HG02840 (cell line): ENCODE measurements at regions not wholly inside any gene's neighbourhood (a gene's known extent, or its start where the extent isn't known, plus 50 kb on each side); places are given as distances from the start of the nearest gene placed in this dataset.

ENCODE experiments used
- ATAC-seq: cut with Tn5 transposase; IDR thresholded peaks from one replicate; pipeline ENCODE4 v1.9.1; 2021; ENCODE audit warnings: mild to moderate bottlenecking, moderate library complexity, moderate number of reproducible peaks; ENCODE audit not compliant: unreplicated experiment, low FRiP score

DNA sequence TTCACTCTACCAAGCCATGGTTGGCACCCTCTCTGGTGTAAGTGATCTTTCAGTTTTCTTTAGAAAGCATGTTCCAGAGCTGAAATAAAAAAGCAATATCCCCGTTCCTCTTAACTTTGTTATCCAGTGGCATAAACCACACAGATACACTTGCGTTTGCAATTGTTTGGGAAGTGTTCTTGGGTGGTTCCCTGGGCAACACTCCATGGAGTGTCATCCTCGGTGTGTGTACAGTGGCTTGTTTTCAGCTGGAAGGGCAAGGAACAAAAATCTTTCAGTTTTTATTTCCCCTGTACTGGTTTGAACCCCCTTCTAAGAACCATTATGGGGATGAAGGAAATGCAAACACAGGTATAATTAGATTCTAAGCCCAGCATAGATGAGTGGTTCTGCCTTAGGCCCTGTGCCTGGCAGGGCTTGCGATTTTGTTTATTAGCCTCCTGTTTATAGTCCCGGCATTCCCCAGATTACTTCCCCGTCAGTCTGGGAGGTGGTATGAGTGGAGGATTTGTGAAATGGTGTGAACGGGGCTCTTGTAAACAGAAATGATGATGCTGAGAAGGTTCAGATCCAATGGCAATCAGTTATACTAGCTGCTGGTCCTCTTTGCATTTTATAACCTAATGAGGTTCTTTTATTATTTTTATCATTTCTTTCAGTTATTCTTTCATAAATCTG, 76.0 kb upstream of the CD180 start:
- no peak for ATAC-seq

DNA sequence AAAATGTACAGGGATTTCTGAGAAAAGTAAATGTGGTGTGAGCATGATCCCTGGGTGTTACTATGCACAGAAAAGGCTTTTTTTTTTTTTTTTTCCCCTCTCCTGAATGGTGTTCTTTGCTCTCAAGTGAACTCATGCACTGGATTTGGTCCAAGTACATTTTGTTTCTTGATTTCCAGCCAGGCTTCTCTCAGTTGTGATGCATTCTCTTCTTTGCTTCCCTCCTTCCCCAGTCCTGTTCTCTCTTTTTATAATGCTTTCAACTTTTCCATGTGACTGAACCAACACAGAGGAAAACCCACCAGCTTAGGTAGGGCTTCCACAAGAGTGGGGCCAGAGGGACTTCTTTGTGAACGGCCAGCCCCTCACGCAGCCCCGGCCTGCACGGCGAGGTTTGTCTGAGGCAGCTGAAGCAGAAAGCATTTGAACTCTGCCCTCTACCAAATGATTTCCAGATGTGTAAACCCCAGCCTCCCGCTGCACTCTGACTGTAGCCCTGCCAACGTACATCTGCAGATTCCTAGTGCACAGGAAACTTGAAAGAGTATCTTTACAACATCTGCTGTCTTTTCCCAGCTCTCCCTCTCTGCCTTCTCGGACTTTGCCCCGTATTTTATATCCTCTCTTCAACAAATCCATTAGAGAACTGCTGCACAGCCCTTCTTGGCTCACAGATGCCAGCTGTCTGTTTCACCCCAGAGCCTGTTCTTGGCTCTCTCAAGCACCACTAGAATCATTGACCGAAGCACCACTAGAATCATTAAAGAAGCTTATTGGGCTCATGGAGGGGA, 71.8 kb upstream of the CD180 start:
- no peak for ATAC-seq

DNA sequence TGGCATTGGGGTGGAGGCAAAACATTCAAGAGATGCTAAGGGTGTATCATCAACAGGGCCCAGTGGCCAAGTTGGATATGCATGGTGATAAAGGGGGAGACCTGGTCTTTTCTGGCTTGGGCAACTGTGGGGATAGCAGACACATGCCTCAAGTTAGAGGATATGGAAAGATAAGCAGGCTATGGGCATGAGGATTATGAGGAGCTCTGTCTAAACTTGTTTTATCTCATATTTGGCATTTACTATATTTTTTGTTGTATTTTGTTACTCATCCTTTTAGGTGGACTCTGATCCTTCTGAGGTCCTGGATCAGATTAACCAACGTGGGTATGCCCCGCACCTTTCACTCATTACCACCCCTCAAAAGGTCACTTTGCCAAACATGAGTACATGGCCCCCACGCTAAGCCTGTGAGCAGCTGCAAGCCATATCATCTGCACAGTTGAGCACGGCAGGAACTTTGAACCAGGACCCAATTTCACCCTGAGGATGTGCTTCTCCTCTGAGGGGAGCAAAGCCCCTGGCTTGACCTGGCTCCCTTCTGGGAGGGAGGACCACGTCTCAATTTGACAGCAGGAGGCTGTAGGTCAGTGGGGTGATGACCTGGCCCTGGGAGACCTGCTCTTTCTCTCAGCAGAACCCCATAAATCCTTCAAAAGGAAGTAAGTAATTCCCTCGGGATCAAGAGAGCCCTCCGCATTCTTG, 71.1 kb upstream of the CD180 start:
- ATAC-seq: no peak

DNA sequence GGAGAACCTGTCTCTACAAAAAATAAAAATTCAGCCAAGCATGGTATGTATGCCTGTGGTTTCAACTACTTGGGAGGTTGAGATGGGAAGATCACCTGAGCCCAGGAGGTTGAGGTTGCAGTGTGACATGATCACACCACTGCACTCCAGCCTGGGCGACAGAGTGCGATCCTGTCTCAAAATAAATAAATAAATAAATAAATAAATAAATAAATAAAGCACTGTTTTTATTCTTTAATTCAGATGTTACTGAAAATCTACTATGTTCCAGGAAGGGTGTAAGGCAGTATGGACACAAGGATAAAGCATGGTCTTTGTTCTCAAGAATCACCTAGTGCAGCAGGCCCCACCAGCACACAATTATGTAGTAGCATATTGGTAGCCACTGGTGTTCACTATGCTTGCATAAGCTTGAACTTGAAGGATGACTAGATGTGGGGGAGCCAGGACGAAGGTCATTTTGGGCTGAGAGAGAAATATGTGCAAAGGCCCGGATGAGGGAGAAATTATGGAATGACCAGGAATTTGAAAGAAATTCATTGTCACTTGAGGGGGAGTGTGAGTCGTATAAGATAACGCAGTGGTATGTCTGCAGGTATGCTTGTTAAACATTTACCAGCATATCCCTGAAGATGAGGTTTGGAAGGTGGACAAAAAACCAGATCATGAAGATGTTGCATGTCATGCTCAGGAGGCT, 70.2 kb upstream of the CD180 start:
- no peak for ATAC-seq

DNA sequence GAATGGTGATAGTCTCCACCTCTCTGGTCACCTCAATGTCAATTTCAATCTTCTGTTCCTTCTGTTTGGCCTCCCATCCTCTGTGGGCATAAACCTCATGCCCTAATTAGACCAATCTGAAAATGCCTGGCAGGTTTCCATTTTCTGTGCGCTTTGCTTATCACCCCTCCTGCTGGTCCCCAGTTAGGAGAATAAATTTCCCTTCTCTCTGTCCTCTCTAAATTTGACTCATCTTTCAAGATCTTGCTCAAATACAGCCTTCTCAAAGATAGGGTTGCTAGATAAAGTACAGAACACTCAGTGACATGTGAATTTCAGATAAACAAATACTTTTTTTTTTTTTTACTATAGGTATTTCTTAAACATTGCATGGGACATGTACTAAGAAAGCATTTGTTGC, 69.4 kb upstream of the CD180 start:
- ATAC-seq: no peak

DNA sequence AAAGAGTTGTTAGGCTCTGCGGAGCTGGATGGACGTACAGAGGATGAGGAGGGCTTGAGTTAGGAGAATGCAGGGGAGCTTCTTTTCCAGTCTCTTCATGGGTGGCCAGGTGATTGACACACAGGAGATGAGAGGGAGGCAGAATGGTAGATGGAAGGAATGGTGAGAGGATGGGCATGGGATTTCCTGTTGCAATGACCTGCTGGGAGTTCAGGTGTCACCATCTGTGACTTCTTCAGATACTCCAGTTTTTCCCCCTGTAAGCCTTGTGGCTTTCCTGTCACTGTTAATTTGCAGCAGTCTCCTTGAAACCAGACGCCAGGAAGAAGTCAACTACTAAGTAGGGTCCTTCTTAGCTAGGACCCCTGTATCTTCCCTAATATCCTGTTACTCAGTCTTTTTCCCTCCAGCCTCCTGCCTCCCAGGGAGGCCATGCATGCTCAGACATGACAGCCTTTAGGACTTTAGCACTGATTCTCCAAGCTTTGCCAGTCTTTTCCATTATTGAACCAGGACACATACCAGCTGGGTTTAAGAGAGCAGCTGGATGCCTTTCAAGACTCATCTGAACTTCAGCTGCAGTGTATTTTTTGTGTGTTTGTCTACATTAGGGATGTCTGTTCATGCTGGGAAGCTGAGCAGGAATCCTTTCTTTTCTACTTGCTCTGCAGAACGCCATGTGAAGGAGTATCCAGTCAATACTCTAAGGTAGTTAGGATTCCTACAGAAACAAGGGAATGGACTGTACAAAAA, 67.2 kb upstream of the CD180 start:
- no peak for ATAC-seq

DNA sequence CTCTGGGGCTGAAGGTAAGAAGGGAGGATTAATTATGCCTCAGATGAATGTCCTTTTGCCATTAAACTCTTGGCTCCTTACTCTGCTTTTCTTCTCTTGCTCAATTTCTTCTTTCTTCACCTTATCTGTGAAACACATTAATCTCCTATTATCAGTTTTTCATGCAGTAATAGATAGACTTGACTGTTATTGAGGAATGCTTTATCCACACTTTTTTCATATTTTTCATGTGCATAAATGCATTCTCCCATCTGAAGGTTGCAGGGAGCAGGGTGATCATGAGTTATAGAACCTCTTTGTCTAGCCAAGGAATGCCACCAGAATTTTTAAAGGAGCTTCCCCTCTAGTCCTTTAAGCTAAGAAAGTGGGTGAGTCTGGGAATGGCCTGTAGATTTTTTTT, 66.4 kb upstream of the CD180 start:
- no peak for ATAC-seq

DNA sequence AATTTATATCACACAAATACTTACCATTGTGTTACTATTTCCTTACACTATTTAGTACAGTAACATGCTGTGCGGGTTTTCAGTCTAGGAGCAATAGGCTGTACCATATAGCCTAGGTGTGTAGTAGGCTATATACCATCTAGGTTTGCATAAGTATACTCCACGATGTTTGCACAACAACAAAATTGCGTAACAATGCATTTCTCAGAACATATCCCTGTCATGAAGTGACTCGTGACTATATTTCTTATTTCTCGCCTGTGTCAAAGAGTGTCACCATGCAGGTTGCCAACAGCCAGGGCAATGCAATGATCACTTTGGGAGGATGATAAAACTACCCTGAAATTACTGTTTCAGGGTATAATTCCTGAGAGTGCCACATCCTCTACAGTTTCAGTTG, 65.6 kb upstream of the CD180 start:
- ATAC-seq: no peak

DNA sequence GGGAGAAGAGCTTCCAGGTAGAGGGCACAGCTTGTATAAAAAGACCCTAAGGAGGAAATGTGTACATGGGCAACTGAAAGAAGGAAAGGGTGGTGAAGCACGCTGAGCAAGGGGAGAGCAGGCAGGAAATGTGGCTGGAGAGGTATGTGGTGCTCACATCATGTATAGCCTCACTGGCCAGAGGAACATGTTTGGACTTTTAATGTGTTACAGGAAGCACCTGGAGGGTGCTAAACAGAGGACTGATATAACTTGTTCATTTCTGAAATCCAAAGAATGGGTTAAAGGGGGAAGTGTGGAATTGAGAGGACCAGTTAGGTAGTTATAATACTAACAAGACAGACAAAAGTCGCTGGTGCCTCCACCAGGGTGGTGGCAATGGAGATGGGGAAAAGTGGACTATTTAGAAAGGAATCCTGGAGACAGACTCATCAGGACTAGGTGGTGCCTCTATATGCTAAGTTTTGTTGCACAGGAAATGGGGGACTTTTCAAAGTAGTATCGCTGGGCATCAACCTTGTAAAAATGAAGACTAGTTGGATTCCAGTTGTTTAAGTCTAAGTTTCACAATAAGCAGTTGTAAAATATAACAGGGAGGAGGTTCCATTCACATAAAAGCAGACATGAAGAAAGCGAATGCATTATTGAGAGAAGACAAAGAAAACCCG, 63.1 kb upstream of the CD180 start:
- no peak for ATAC-seq

DNA sequence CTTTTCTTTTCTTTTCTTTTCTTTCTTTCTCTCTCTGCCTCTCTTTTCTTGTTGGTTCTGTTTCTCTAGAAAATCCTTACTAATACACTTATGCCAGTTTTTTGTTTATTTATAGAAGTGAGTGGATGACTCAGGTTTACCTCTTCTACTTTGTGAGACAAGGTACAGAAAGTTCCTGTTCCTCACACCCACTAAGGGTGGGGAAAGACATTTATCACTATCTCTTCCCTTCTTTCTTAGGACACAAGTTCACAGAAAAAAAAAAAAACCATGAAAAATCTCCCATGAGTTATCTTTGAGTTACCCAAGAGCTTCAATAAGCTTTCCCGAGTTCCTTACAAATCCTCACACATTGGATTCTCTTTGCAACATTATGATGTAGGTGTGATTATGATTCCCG, 60.9 kb upstream of the CD180 start:
- no peak for ATAC-seq

DNA sequence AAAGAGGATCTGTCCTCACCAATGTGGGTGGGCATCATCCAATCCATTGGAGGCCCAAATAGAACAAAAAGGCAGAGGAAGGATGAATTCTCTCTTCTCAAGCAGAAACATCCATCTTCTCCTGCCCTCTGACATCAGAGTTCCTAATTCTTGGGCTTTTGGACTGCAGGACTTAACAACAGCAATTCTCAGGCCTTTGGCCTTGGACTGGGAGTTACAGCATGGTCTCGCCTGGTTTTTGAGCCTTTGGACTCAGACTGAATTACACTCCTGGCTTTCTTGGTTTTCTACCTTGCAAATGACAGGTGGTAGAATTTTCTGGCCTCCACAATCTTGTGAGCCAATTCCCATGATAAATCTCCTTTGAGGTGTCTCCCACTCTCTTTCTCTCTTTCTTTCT, 60.5 kb upstream of the CD180 start:
- no peak for ATAC-seq

DNA sequence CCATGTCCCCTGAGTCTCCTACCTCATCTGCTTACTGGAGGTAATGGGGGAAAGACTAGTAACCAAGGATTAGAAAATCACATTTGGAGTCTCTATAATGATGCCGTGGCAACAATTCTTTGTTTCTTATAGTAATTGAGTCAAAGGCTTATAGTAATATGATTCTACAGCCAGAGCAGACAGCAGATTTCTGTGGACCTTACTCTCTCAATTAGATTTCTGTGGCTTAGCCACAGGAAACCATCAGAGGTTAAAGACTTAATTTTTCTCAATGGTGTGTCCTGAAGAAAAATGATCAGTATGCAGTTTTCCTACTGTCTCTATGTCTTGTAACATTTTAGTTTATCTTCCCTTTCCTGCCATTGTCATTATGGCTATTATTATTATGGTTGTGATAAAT, 59.3 kb upstream of the CD180 start:
- no peak for ATAC-seq

DNA sequence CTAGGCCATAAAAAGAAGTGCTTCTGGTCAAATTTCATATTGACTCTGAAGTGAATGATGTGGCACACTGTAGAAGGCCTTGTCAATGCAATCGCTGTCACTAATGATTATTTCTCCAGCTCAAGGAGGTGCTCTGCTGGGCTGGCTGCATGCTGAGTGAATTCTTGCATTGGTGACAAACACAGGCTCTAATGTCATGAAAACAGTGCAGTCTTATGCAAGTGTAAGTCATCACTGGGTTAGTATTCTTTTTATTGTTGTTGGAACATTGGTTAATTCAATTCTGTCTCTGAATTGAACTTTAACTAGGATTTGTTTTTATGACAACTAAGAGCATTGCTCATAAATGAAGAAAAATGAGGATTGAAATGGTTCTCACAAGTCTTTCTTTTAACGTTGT, 57.3 kb upstream of the CD180 start:
- no peak for ATAC-seq

DNA sequence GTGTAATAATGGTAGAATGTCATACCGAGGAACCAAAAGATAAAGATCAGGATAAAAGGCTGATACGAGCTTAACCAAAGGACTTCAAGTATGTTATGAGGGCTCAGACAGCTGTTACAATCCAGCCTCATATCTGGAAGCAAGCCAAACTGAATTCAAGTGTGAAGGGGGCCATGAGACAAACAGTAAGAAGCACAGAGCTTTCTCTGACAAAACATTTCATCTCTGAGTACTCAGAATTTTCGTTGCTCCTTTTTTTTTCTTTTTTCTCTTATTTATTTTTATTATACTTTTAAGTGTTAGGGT, 52.9 kb upstream of the CD180 start:
- ATAC-seq: no peak

DNA sequence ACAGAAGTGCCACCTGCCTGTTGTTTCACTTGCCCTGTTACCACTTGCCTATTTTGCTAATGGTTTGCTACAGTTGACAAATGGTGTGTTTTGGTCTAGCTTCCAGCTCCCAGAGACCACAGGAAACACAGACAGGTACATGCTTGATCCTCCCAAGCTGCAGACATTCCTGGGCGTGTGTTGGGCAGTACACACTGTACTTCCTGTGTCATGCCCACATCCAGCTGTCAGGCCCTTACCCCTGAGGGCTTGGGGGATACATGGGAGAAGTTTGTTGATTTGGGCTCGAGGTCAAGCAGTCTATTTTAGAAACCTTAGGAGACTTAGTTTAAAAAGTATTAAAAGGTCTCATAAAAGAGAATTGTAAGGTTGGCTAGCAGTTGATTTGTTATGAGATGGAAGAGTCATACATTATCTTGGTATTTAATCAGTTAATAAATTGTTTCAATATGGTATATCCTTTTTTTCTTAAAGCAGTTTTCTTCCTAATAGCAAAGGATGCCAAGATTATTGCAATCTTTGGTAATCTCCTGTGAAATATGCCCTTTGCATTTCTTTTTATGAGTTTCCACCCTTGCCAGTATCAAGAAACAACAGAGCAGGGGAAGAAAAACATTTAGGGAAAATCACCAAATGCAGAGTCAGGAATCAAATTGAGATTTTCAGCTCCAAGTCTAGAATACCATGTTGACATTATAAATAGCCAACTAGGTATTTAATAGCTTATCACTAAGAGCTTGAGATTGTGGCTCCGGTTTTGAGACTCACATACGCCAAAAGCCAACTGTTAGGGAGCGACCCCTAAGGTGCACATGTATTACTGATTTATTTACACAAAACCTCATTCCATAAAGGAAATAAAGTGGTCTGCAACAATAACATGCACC, 52.3 kb upstream of the CD180 start:
- no peak for ATAC-seq

DNA sequence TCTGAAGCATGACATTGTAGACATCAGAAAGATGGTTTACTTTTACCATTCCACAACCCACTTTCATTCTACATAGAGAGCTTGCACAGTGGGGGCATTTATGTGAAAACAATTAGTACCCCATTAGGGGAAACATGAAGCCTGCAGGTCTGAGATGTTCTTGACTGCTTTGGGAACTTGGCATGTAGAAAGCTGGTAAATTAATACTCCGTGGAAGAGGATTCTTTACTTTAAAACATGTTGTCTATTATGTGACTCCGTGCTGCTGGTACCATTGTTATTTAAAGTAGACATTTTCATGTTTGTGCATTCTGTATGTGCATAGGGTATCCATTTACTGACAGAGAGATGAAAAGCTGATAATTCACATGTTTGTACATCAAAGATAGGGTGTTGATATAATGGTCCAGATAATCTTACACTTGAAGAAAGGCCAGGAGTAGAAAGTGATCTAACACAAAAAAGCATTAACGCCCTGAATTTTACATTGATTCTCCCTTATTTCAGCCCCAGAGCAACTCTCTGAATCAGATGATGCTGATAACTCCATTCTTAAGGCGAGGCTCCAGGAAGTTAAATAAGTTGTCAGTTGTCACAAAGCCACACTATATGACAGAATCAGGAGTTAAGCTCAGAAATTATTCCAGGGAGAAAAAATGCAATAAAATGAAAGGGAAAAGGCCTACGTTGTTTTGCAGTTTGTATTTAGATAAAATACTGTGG, 50.1 kb upstream of the CD180 start:
- no peak for ATAC-seq
